GM12864 (cell line): ENCODE measurements at regions not wholly inside any gene's neighbourhood (a gene's known extent, or its start where the extent isn't known, plus 50 kb on each side); places are given as distances from the start of the nearest gene placed in this dataset.
A peak's percentile ranks its signal among the peaks of the same experiment; 100 is the strongest.

Source experiments
- DNase-seq: peaks from one replicate; pipeline ENCODE4 v3.0.0-alpha.2; 2011; ENCODE audit warnings: low read depth
- H3K4me3 ChIP-seq: 2 replicates; pipeline ENCODE4 v1.5.1; 2011; ENCODE audit warnings: mild to moderate bottlenecking, low read depth, low read length, control low read depth
- CTCF ChIP-seq: IDR thresholded peaks from 2 replicates; pipeline ENCODE4 v1.5.1; 2011; ENCODE audit warnings: low read depth, mild to moderate bottlenecking, moderate library complexity, low read length, control low read depth, inconsistent platforms; ENCODE audit errors: missing control alignments

GRCh38 chr13:103153466-103153865, 87.2 kb upstream of the SLC10A2 start:
- no peak for DNase-seq
- TF ChIP-seq CTCF = no peak

GRCh38 chr13:103147961-103148360, 81.7 kb upstream of the SLC10A2 start:
- DNase-seq = no peak
- H3K4me3 ChIP-seq = no peak overlapping the region
- TF ChIP-seq CTCF = no peak

More at GRCh38 chr13:103153466-103153865, 87.2 kb upstream of the SLC10A2 start:
- no peak overlapping the region for H3K4me3 ChIP-seq

- DNase-seq = no peak
- no peak overlapping the region for H3K4me3 ChIP-seq
- TF ChIP-seq CTCF = no peak
Observed at GRCh38 chr13:103145442-103145841, 79.2 kb upstream of the SLC10A2 start.

- TF ChIP-seq CTCF = no peak
- DNase-seq = no peak
- no peak overlapping the region for H3K4me3 ChIP-seq
Observed at GRCh38 chr13:103143432-103143831, 77.2 kb upstream of the SLC10A2 start.

- TF ChIP-seq CTCF = no peak
- H3K4me3 ChIP-seq = no peak overlapping the region
- no peak for DNase-seq
Observed at GRCh38 chr13:103142151-103142550, 75.9 kb upstream of the SLC10A2 start.

- TF ChIP-seq CTCF = peak; percentile 84
- no peak overlapping the region for H3K4me3 ChIP-seq
- peak; percentile 18 for DNase-seq
Observed at GRCh38 chr13:103140001-103140671, 73.9 kb upstream of the SLC10A2 start.

- DNase-seq = no peak
- no peak for TF ChIP-seq CTCF
- H3K4me3 ChIP-seq = no peak overlapping the region
Observed at GRCh38 chr13:103134271-103134670, 68.1 kb upstream of the SLC10A2 start.
